Activated naive CD8-positive, alpha-beta T cell treated with anti-CD3 and anti-CD28 coated beads, Interleukin-2, amount 50 U/mL, for 24 hours (primary cell): ENCODE measurements at regions not wholly inside any gene's neighbourhood (a gene's known extent, or its start where the extent isn't known, plus 50 kb on each side); places are given as distances from the start of the nearest gene placed in this dataset.

Experiments
- ATAC-seq: fragments of 150-1000 bp; cut with Tn5 transposase; one replicate; pipeline ENCODE4 v1.10.0; 2021
- DNase-seq: peaks from one replicate; pipeline ENCODE4 v3.0.0; 2021
- H3K27ac Mint-ChIP-seq: one replicate; pipeline ENCODE4 v1.8.0; 2021; ENCODE audit warnings: mild to moderate bottlenecking, mixed read lengths
- H3K27me3 Mint-ChIP-seq: one replicate; pipeline ENCODE4 v1.8.0; 2021; ENCODE audit warnings: mixed read lengths
- H3K36me3 Mint-ChIP-seq: one replicate; pipeline ENCODE4 v1.8.0; 2021; ENCODE audit warnings: low read depth, mixed read lengths
- H3K4me1 Mint-ChIP-seq: one replicate; pipeline ENCODE4 v1.8.0; 2021; ENCODE audit warnings: mixed read lengths
- H3K4me3 Mint-ChIP-seq: one replicate; pipeline ENCODE4 v1.8.0; 2021; ENCODE audit warnings: mild to moderate bottlenecking, moderate library complexity, mixed read lengths
- H3K9me3 Mint-ChIP-seq: one replicate; pipeline ENCODE4 v1.8.0; 2021; ENCODE audit warnings: mixed read lengths

DNA sequence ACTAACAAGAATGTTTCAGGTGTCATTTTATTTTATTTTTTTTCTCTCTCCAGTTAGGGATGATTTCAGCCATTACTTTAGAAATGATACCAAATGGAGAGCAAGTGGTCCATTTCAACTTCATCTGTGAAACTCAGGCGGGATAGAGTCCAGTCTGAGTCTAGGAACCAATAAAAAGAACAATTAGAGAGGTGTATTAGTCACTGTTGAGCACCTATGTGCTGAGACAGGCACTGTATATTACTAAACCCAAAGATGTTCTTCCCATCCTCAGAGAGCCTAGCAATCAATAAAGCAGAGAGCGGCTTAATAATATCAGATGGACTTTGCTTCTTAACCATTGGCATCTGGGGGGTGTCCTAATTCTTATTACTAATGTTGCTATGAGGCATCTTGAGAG is 410.3 kb upstream of the SLC24A2 start:
- Mint-ChIP-seq H3K4me3 (no peak overlapping the region), H3K27me3 (peaks cover 3% of the 10 kb centered on the region), H3K36me3 (peaks cover 5% of the 10 kb centered on the region), H3K4me1 (peaks cover 7% of the 10 kb centered on the region), H3K27ac (no peak overlapping the region), H3K9me3 (peaks cover 18% of the 10 kb centered on the region)
- no peak for ATAC-seq
- no peak for DNase-seq

DNA sequence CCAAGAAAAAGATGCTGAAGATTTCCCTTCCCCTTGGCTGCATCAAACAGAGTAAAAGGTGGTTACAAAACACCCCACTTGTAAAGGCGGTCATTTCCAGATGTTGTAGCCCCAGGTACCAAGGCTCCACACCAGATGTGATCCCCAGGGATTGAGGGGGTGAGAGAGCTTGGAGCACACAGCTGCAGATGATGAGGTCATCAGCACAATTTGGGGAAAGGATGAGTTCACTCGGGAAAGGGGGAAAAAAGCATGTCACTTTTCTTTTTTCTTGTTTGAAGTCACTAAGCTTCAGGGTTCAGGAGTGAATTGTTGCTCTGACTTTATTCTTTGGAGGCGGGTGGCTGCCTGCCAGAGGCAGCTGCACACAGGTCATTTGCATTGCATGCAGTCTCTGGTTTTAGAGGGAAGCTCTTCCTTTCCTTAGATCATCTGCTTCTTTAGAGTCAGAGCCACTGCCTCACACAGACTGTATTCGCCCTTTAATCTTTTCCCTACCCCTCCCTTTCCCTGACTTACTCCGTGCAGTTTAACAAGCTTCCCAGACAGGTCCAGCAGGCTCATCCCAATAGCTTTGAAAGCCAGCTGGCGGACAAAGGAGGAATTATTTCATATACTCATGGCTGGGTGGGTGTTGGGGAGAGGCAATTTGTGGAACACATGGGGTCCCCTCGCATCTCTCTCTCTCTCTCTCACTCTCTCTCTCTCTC is 409.3 kb upstream of the SLC24A2 start:
- no peak overlapping the region for H3K27ac Mint-ChIP-seq
- DNase-seq, result no peak
- H3K4me1 Mint-ChIP-seq, result peaks cover 7% of the 10 kb centered on the region
- ATAC-seq, result no peak
- no peak overlapping the region for H3K4me3 Mint-ChIP-seq
- H3K27me3 Mint-ChIP-seq, result peaks cover 3% of the 10 kb centered on the region
- H3K36me3 Mint-ChIP-seq, result peaks cover 5% of the 10 kb centered on the region
- peaks cover 21% of the 10 kb centered on the region for H3K9me3 Mint-ChIP-seq

- H3K9me3 Mint-ChIP-seq, result peaks cover 15% of the 10 kb centered on the region
- H3K4me1 Mint-ChIP-seq, result peaks cover 5% of the 10 kb centered on the region
- no peak overlapping the region for H3K4me3 Mint-ChIP-seq
- H3K36me3 Mint-ChIP-seq, result peaks cover 2% of the 10 kb centered on the region
- H3K27me3 Mint-ChIP-seq, result no peaks in the 10 kb centered on the region
- ATAC-seq (no peak), DNase-seq (no peak)
- no peak overlapping the region for H3K27ac Mint-ChIP-seq
Observed at GRCh38 chr9:20191228-20191840, 402.5 kb upstream of the SLC24A2 start.

DNA sequence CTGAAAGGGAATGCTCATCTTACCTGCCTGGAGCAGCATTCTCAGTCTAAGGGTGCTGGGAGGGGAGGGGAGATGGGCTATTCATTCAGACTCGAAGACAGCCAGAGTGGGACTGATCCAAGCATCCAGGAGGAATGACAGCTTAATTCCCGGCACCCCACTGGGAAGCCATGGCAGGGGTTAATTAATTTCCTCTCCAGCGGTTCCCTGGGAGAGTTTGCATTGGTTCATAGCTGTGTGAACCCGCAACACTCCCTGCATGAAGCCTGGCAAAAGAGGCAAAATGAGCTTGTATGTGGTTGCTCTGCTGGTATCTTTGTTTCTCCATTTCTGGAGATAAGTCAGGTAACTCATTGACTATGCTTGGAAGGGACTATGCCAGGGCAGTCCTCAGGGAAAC is 401.0 kb upstream of the SLC24A2 start:
- Mint-ChIP-seq H3K27ac (no peak overlapping the region), H3K4me3 (no peak overlapping the region), H3K27me3 (no peaks in the 10 kb centered on the region), H3K9me3 (peaks cover 8% of the 10 kb centered on the region), H3K36me3 (no peaks in the 10 kb centered on the region), H3K4me1 (peaks cover 5% of the 10 kb centered on the region)
- no peak for DNase-seq
- no peak for ATAC-seq

DNA sequence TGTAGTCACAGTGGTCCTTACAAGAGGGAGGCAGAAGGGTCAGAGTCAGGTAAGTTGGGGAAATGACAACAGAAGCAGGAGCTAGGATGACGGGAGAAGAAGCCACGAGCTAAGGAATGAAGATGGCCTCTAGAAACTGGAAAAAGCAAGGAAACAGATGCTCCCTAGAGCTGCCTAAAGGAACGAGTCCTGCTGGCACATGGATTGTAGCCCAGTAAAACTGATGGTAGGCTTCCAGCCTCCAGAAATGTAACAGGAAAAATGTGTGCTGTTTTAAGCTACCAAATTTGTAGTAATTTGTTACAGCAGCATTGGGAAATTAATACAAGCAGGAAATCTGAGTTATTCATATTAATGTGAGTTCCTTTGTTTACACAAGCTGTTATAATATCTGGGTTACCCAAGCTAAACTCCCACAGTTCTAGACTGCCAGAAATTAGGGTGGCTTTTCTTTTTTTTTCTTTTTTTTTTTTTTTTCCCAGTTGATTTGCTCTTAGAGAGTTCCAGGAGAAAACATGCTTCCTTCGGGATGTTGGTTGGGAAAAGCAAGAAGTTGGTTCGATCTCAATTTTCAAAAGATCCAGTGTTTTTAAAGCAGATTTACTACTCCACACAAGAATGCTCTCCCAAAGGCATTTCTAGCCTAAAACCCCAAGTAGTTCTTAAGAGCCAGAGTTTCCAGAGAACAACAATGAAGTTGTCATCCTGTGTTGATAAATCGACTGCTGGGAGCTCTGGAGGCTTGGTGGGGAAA is 400.0 kb upstream of the SLC24A2 start:
- Mint-ChIP-seq H3K27ac (no peak overlapping the region), H3K4me1 (peaks cover 5% of the 10 kb centered on the region), H3K36me3 (no peaks in the 10 kb centered on the region), H3K27me3 (no peaks in the 10 kb centered on the region), H3K4me3 (no peak overlapping the region), H3K9me3 (peaks cover under 1% of the 10 kb centered on the region)
- ATAC-seq (no peak), DNase-seq (no peak)

DNA sequence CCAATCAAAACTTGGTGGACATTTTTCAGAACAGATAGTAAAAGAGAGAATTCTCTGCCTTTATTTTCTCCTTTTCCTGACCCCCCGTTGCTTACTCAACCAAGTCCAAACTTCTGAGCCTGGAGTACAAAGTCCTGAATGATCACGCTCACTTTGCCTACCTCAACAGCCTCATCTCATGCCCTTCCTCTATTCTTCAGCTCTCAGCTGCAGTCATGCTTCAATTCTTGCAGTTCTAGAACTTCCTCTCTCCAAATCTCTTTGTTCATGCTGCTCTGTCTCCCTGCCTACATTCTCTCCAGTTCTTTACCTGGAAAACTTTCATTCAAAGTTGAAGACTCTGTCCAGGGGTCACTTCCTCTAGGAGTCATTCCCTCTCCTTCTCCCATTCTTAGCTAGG is 398.5 kb upstream of the SLC24A2 start:
- no peak for ATAC-seq
- no peak for DNase-seq
- Mint-ChIP-seq H3K4me3 (no peak overlapping the region), H3K9me3 (no peaks in the 10 kb centered on the region), H3K27ac (no peak overlapping the region), H3K27me3 (no peaks in the 10 kb centered on the region), H3K4me1 (peaks cover 5% of the 10 kb centered on the region), H3K36me3 (no peaks in the 10 kb centered on the region)

GRCh38 chr9:20186823-20187222 is 398.0 kb upstream of the SLC24A2 start:
- DNase-seq (no peak), ATAC-seq (no peak)
- Mint-ChIP-seq H3K36me3 (no peaks in the 10 kb centered on the region), H3K4me3 (no peak overlapping the region), H3K27ac (no peak overlapping the region), H3K27me3 (no peaks in the 10 kb centered on the region), H3K9me3 (no peaks in the 10 kb centered on the region), H3K4me1 (peaks cover 5% of the 10 kb centered on the region)

- ATAC-seq (no peak), DNase-seq (no peak)
- no peaks in the 10 kb centered on the region for H3K36me3 Mint-ChIP-seq
- H3K27ac Mint-ChIP-seq, result no peak overlapping the region
- H3K9me3 Mint-ChIP-seq, result no peaks in the 10 kb centered on the region
- peaks cover 8% of the 10 kb centered on the region for H3K4me1 Mint-ChIP-seq
- no peaks in the 10 kb centered on the region for H3K27me3 Mint-ChIP-seq
- no peak overlapping the region for H3K4me3 Mint-ChIP-seq
Observed at GRCh38 chr9:20186231-20186630, 397.4 kb upstream of the SLC24A2 start.

- peaks cover 8% of the 10 kb centered on the region for H3K4me1 Mint-ChIP-seq
- H3K36me3 Mint-ChIP-seq, result no peaks in the 10 kb centered on the region
- no peak for DNase-seq
Observed at GRCh38 chr9:20184541-20184940, 395.7 kb upstream of the SLC24A2 start.

DNA sequence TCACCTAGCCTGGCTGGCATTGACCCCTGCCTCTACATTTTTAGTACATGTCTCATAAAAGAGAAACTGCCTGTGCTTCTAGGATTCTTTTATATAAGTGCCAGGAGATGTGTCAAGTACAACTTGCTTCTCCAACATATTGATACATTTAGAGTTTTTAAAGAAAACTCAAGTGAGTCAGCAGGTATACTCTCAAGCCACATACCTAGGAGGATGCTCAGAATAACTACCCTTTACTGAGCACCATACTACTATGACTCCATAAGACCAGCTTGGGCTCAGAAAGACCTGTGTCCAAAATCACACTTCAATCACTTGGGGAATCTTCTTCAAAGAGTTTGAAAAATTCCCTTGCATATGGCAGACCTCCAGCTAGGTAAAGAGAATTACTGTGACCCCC is 389.8 kb upstream of the SLC24A2 start:
- Mint-ChIP-seq H3K4me1 (peaks cover 3% of the 10 kb centered on the region), H3K36me3 (no peaks in the 10 kb centered on the region), H3K9me3 (peaks cover 4% of the 10 kb centered on the region), H3K27me3 (no peaks in the 10 kb centered on the region), H3K4me3 (no peak overlapping the region), H3K27ac (no peak overlapping the region)
- DNase-seq (no peak), ATAC-seq (no peak)

More at GRCh38 chr9:20184541-20184940, 395.7 kb upstream of the SLC24A2 start:
- ATAC-seq, result no peak
- Mint-ChIP-seq H3K4me3 (no peak overlapping the region), H3K27me3 (no peaks in the 10 kb centered on the region), H3K27ac (no peak overlapping the region), H3K9me3 (no peaks in the 10 kb centered on the region)

GRCh38 chr9:20178197-20178596 is 389.4 kb upstream of the SLC24A2 start:
- Mint-ChIP-seq H3K36me3 (no peaks in the 10 kb centered on the region), H3K27me3 (no peaks in the 10 kb centered on the region), H3K4me3 (no peak overlapping the region), H3K9me3 (peaks cover 4% of the 10 kb centered on the region), H3K27ac (no peak overlapping the region), H3K4me1 (peaks cover 3% of the 10 kb centered on the region)
- DNase-seq (no peak), ATAC-seq (no peak)

GRCh38 chr9:20170122-20170521 is 381.3 kb upstream of the SLC24A2 start:
- H3K4me1 Mint-ChIP-seq, result no peaks in the 10 kb centered on the region
- ATAC-seq (no peak), DNase-seq (no peak)
- no peaks in the 10 kb centered on the region for H3K27me3 Mint-ChIP-seq
- H3K27ac Mint-ChIP-seq, result no peak overlapping the region
- peaks cover 16% of the 10 kb centered on the region for H3K36me3 Mint-ChIP-seq
- no peak overlapping the region for H3K4me3 Mint-ChIP-seq
- H3K9me3 Mint-ChIP-seq, result peaks cover 59% of the 10 kb centered on the region

GRCh38 chr9:20152151-20152725 is 363.4 kb upstream of the SLC24A2 start:
- Mint-ChIP-seq H3K27me3 (no peaks in the 10 kb centered on the region), H3K4me3 (no peak overlapping the region), H3K27ac (no peak overlapping the region), H3K9me3 (no peaks in the 10 kb centered on the region), H3K36me3 (no peaks in the 10 kb centered on the region), H3K4me1 (no peaks in the 10 kb centered on the region)
- DNase-seq, result no peak
- no peak for ATAC-seq

DNA sequence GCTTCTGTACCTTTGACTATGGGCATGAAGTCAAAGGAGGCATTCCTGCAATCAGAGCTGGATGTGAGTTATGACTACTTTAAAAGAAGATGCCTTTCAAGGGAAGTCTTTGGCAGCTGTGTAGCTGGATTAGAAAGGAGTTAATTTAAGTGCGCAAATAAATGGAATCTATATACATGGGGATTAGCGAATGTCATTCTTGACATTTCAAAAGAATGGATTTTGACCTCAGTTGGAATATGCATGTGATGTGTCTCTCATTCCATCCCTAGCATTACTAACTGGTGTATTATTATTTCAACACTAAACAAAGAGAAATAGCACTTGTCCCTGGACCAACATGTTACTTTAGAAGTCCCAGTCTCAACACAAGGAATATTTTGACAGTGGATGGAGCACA is 359.6 kb upstream of the SLC24A2 start:
- H3K27ac Mint-ChIP-seq, result no peak overlapping the region
- no peaks in the 10 kb centered on the region for H3K36me3 Mint-ChIP-seq
- peaks cover 7% of the 10 kb centered on the region for H3K27me3 Mint-ChIP-seq
- no peaks in the 10 kb centered on the region for H3K9me3 Mint-ChIP-seq
- no peak for ATAC-seq
- H3K4me3 Mint-ChIP-seq, result no peak overlapping the region
- no peak for DNase-seq
- peaks cover 2% of the 10 kb centered on the region for H3K4me1 Mint-ChIP-seq

DNA sequence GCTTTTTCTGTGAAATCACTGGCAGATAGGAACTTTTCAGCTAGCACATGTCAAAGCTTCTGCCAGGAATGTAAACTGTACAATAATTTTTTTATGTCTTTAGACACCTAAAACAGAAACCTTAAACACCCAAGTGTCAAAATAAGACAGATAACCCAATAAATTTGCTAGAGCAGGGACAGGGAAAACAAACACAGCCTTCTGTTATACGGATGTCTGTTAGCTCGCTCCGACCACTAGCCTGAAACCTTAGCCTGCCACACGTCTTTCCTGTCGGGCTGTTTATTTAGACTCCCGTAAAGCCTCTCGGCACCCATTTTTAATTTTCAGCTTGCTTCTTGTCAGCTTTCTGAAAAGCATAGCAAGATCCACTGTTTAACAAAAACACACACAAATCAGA is 355.4 kb upstream of the SLC24A2 start:
- Mint-ChIP-seq H3K4me3 (peak overlapping the region; percentile 48), H3K27ac (no peak overlapping the region), H3K9me3 (no peaks in the 10 kb centered on the region), H3K36me3 (no peaks in the 10 kb centered on the region), H3K27me3 (peaks cover 10% of the 10 kb centered on the region), H3K4me1 (peaks cover 2% of the 10 kb centered on the region)
- DNase-seq (no peak), ATAC-seq (no peak)
